Hepatic stellate cell (primary cell): ENCODE measurements at regions not wholly inside any gene's neighbourhood (a gene's known extent, or its start where the extent isn't known, plus 50 kb on each side); places are given as distances from the start of the nearest gene placed in this dataset.
"Not testable (repeated sequence)": the region's sequence is repeated elsewhere in the genome, so short reads cannot be mapped to it uniquely, and the experiment has no call there.

ENCODE experiments used
- DNase-seq: peaks from one replicate; pipeline ENCODE4 v3.0.0; 2011; ENCODE audit warnings: low spot score

DNA sequence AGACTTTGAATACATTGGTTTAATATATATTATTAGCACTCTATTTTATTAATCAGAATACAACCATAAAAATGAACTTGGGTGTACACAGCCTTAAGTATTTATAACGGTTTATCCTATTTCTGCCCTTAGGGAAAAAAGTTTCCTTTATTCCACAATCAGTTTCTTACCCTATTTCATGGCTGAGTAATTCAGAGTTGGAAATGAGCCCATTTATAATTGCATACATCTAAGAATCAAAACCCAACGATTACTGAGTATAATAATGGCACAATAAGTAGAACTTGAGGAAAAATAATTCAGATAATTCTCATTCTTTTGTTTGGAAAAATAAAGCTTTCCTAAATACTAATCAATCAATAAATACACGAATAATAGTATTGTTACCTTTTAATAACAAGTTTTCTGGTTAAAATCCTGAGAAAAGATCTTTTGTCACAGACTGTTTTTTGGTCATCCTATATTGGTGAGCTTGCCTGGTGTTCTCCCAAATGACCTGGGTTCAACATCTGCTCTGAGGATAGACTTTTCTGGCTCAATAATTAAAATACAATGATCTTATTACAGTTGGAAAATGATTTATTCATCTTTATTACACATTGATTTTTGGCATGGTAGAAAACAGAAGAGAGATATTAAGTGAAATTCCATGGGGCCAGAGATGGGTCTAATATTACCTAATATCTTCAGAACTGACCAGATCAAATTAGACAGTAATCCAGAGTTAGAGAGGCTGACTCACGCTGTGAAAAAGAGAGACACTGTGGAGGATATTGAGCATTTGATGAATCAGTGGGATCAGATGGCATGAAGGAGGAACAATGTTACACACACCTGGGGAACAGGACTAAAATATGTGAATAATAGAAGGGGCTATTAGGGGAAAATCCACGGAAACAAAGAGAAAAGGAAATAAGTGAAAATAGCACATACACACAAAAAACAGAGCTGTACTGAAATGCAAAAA lies 162.1 kb upstream of the TBX18 start:
- no peak for DNase-seq

GRCh38 chr6:84921891-84922290 lies 157.5 kb upstream of the TBX18 start:
- no peak for DNase-seq

DNA sequence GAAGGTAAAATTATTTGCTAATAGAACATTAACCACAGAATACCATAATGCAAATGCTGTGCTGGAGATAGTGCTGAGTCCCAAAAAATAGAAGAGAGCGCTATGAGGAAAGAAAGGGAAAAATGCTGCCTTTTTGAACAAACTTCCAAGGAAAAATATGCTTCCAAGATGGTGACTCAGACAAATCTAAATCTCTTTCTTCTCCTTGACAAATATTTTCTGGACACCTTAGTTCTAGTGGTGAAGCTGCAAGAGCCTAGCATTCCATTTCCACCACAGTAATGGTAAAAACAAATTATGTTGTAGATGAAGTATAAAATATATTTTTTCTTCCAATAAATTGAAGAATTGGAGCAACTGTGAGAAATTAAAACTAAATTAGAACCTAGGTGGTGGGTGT lies 155.6 kb upstream of the TBX18 start:
- no peak for DNase-seq

- DNase-seq, result no peak
Observed at GRCh38 chr6:84916704-84917103, 152.3 kb upstream of the TBX18 start.

GRCh38 chr6:84912472-84913322 lies 148.3 kb upstream of the TBX18 start:
- DNase-seq, result no peak

DNA sequence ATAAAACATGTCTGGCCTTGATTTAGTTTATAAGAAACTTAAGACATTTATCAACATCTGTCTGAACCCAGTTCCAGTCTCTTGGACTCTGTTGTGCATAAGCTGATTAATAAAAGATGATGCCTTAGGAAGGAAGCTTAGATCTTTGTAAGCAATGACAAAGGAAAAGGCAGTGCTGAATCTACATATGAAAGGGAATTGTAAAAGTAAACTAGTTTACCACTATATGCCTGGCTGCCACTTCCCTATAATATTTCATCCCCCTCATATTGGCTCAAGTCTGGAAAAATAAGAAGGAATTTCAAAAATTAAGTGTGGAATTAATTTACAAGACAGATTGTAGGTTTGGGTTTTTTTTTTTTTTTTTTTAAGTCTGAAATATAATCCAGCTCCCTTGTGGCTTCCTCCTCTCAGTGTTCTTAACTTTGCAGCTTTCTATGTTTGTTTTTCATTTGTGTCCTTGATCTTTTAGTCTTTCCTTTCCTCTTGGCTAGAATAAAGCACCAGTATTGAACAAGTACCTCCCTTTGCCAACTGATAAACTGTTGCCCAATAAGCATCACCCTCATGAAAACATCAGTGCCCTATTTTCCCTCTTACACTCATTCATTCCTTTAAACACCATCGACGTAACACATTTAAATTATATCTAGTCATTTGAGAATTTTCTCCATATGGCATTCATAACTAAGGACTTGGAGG lies 146.7 kb upstream of the TBX18 start:
- DNase-seq, result no peak

DNA sequence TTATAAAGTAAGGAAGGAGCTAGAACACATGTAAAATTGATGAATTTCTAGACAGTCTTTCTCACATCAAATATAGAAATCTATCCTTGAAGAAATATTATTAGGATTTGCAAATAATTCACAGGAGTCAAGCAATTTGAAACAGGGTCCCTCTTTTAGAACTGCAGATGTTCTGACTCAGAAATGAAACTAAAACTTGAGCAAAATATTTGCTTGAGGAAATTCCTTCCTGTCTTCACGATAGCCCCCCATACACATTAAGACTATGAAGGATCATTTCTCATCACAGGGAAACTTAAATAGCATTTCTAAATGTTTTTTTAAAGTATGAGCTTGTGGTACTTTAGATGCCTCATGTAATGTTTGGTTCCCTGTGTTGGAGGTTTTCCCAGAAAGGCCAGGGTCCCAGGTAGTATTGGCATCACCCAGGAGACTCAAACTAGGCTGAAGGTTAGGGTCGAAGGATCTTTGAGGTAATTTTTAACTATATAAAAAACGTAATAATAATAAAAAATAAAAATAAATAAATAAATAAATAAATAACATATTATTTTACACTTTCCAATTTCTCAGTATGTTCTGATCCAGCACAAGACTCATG lies 144.0 kb upstream of the TBX18 start:
- DNase-seq, result no peak

GRCh38 chr6:84906514-84906913 lies 142.1 kb upstream of the TBX18 start:
- no peak for DNase-seq

- DNase-seq, result no peak
Observed at GRCh38 chr6:84905823-84906222, 141.4 kb upstream of the TBX18 start.

DNA sequence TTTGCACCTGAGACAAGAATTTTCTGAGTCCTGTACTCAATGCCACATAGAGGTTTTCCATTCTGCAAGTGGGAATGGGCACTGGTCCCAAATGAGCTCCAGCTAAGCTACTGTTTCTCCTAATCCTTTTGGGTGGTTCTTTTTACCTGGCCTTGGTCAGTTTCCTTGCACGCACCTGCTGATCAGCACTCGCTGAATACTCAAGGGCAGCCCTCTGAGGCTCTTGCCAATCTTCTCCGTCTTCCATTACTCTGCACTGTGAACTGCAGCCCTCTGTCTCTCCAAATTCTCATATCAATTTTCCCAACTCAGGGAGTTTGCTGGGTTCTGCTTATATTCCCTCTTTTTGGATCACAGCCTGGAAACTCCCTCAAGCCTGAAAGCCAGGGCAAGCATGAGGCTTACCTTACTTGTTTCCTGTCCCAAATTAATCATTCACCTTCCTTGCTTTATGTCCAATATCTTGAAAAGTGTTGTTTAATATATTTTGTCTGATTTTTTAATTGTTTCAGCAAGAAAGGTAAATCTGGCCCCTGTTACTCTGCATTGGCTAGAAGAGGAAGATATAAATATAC lies 138.0 kb upstream of the TBX18 start:
- no peak for DNase-seq

DNA sequence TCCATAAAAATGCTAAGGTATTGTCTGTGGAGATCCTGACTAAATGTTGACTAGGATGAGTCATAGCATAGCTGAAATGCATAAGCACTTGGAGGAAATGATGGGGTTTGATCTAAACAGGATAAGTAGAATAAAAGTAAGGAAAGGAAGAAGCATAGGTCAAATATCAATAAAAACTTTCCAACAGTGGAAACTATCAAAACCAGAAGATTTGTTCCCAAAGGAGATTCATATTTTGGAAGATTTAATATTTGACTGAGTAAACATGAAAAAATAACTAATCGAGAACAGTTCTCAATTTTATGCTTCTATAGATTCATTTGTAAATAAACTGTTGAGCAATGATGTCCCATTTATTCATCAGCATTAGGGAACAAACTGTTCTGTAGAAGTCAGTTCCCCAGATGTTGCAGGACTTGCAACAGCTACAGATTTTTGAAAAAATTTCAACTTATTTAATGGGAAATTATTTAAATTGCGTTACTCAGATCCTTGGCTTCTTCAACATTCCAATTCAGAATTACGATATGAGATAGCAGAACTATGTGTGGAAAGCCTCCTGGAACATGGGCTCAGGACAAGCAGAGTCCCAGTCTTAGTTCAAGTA lies 133.7 kb upstream of the TBX18 start:
- DNase-seq, result no peak

- no peak for DNase-seq
Observed at GRCh38 chr6:84897011-84897410, 132.6 kb upstream of the TBX18 start.

DNA sequence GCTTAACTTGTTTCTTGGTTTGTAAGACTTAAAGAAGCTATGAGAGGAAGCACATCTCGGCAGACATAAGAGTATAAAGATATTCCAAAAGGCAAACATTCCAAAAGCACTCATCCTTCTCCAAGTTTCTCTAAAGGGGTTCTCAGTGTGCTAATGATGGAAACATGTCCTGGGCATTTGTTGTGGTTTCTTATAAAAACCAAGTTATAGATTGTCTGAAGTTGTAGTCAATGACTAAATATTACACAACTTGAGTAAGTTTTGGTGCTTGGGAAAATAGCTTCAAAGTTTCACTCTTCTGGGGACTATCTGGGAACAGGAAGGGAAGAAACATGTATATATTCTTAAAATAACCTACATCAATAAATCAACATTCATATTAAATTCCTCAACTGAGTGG lies 128.3 kb upstream of the TBX18 start:
- no peak for DNase-seq

GRCh38 chr6:84882768-84883766 lies 118.7 kb upstream of the TBX18 start:
- DNase-seq, result no peak

DNA sequence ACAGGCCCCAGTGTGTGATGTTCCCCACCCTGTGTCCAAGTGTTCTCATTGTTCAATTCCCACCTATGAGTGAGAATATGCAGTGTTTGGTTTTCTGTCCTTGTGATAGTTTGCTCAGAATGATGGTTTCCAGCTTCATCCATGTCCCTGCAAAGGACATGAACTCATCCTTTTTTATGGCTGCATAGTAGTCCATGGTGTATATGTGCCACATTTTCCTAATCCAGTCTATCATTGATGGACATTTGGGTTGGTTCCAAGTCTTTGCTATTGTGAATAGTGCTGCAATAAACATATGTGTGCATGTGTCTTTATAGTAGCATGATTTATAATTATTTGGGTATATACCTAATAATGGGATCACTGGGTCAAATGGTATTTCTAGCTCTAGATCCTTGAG lies 115.0 kb upstream of the TBX18 start:
- DNase-seq, result not testable (repeated sequence)

GRCh38 chr6:84877515-84878210 lies 113.3 kb upstream of the TBX18 start:
- no peak for DNase-seq

GRCh38 chr6:84876723-84877514 lies 112.5 kb upstream of the TBX18 start:
- no peak for DNase-seq

DNA sequence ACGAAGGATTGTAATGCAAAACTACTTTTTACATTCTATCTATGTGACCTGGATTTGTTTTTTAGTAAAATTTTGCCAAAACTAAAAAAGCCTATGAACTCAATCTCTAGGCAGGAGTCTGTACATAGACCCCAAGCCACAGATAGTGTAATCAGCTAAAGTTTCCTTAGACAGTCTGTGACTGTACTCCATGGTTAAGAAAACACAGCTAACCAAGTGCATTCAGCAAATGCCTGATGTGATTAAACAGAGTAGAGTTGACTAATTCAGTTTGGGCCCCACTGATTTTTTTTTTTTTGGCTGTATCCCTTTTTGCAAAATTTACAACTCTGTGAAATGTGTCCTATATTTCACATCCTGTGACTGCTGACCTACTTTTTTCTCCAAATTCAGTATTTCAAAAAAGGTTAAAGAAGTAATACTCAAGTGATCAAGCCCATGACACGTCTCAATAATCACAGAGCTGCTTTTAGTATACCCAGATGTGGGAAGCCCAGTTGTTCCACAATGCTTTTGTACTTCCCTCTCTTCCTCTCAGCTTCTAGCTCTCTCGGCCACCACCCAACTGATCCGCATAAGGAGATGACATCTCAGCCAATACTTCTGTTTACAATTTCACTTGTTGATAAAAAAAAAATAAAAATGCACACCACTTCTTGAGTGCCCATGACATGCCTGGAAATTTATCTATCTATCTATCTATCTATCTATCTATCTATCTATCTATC lies 108.8 kb upstream of the TBX18 start:
- DNase-seq, result no peak
